HEK293 (cell line): ENCODE measurements at regions not wholly inside any gene's neighbourhood (a gene's known extent, or its start where the extent isn't known, plus 50 kb on each side); places are given as distances from the start of the nearest gene placed in this dataset.

ENCODE experiments used
- CTCF ChIP-seq: fragments of 450-650 bp; formaldehyde crosslinking; IDR thresholded peaks from 2 replicates; pipeline ENCODE4 v1.5.1; 2016; ENCODE audit warnings: missing biosample characterization, missing genetic modification characterization
- HOXA7 ChIP-seq: sonication (generic); formaldehyde crosslinking; IDR thresholded peaks from 2 replicates; pipeline ENCODE4 v1.8.1; 2022; ENCODE audit warnings: missing genetic modification reagents, borderline replicate concordance
- KLF16 ChIP-seq: fragments of 450-650 bp; formaldehyde crosslinking; IDR thresholded peaks from 2 replicates; pipeline ENCODE4 v1.5.1; 2017; ENCODE audit warnings: missing biosample characterization, missing genetic modification characterization
- ZFP41 ChIP-seq: fragments of 450-650 bp; formaldehyde crosslinking; IDR thresholded peaks from 2 replicates; pipeline ENCODE4 v1.5.1; 2016; ENCODE audit warnings: missing biosample characterization, missing genetic modification characterization, borderline replicate concordance
- ZNF169 ChIP-seq: fragments of 450-650 bp; formaldehyde crosslinking; IDR thresholded peaks from 2 replicates; pipeline ENCODE4 v1.5.1; 2016; ENCODE audit warnings: missing biosample characterization, missing genetic modification characterization
- ZNF18 ChIP-seq: fragments of 450-650 bp; formaldehyde crosslinking; IDR thresholded peaks from 2 replicates; pipeline ENCODE4 v1.5.1; 2016; ENCODE audit warnings: missing biosample characterization, missing genetic modification characterization

DNA sequence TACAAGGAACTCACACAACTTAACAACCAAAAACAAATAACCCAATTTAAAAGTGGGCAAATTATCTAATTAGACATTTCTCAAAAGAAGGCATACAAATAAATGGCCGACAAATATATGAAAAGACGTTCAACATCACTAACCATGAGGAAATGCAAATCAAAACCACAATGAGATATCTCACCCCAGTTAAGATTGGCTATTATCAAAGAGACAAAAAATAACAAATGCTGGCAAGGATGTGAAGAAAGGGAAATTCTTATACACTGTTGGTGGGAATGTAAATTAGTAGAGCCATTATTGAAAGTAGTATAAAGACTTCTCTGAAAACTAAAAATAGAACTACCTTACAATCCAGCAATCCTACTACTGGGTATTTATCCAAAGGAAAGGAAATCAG, 96.7 kb upstream of the SIRPG start:
- TF ChIP-seq HOXA7 (CRISPR knock-in tag) (no peak), ZNF169 (tag by site-specific recombination) (no peak), CTCF (tag by site-specific recombination) (no peak), ZFP41 (tag by site-specific recombination) (no peak), ZNF18 (tag by site-specific recombination) (no peak), KLF16 (tag by site-specific recombination) (no peak)
